ENCODE measurements at regions not wholly inside any gene's neighbourhood (a gene's known extent, or its start where the extent isn't known, plus 50 kb on each side); places are given as distances from the start of the nearest gene placed in this dataset.

DNA sequence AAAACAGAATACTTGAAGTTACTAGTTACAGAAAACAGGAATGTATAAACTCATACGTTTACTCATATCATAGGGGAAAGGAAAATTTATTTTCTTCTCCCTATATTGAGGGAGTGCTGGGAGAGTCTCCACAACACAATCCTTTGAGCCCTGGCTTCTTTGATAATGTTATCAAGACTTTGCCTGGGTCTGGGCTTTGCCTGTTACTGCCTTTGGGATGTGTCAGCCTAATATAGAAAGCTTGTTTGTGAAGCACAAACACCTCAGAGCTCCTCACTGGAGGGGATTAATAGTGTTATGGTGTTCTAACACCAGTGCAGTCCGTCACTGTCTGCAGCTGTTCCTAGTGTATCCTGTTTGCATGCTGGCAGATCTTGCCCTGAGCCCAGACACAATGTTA is 107.8 kb downstream of the VCY start:
- no peaks in the 10 kb centered on the region for H3F3A ChIP-seq (replicated peaks; ENCODE audit: low read depth)
- H3K27ac Mint-ChIP-seq, result no peak overlapping the region
- no peak overlapping the region for H2AFZ ChIP-seq
- H3K9me2 ChIP-seq (ENCODE audit: insufficient read depth), result no peaks in the 10 kb centered on the region
- peaks cover 41% of the 10 kb centered on the region for H3K36me3 Mint-ChIP-seq (ENCODE audit: low read depth)
- ATAC-seq (no peak), DNase-seq (ENCODE audit: low spot score) (no peak)
- H3K27me3 ChIP-seq (ENCODE audit: insufficient read depth), result no peaks in the 10 kb centered on the region
- no peak overlapping the region for H3K27ac ChIP-seq (ENCODE audit: low read depth)
- no peak overlapping the region for H3K4me2 ChIP-seq
- no peaks in the 10 kb centered on the region for H3K27me3 Mint-ChIP-seq (ENCODE audit: insufficient read depth, low read depth, poor library complexity)
- H4K20me1 ChIP-seq (replicated peaks; ENCODE audit: insufficient read depth), result no peaks in the 10 kb centered on the region
- TF ChIP-seq STAT1 (IDR thresholded peaks at IDR 0.05; ENCODE audit: unreplicated experiment) (no peak), EZH2phosphoT487 (IDR thresholded peaks at IDR 0.05; ENCODE audit: unreplicated experiment) (no peak), JUNB (IDR thresholded peaks at IDR 0.05; ENCODE audit: unreplicated experiment) (no peak), ZNF331 (CRISPR knock-in tag; IDR thresholded peaks at IDR 0.05; ENCODE audit: low read depth) (no peak), ZNF114 (CRISPR knock-in tag; IDR thresholded peaks at IDR 0.05) (no peak), EZH2 (IDR thresholded peaks at IDR 0.05; ENCODE audit: low read depth, unreplicated experiment) (no peak), POLR2AphosphoS5 (IDR thresholded peaks at IDR 0.05; ENCODE audit: low read depth) (no peak), CREB1 (CRISPR knock-in tag; IDR thresholded peaks at IDR 0.05; ENCODE audit: low read depth) (no peak), NANOG (IDR thresholded peaks at IDR 0.05; ENCODE audit: borderline replicate concordance) (no peak)
- TF ChIP-seq, protein P1, sequence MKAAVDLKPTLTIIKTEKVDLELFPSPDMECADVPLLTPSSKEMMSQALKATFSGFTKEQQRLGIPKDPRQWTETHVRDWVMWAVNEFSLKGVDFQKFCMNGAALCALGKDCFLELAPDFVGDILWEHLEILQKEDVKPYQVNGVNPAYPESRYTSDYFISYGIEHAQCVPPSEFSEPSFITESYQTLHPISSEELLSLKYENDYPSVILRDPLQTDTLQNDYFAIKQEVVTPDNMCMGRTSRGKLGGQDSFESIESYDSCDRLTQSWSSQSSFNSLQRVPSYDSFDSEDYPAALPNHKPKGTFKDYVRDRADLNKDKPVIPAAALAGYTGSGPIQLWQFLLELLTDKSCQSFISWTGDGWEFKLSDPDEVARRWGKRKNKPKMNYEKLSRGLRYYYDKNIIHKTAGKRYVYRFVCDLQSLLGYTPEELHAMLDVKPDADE (IDR thresholded peaks at IDR 0.05), result no peak
- TF ChIP-seq, protein P2, sequence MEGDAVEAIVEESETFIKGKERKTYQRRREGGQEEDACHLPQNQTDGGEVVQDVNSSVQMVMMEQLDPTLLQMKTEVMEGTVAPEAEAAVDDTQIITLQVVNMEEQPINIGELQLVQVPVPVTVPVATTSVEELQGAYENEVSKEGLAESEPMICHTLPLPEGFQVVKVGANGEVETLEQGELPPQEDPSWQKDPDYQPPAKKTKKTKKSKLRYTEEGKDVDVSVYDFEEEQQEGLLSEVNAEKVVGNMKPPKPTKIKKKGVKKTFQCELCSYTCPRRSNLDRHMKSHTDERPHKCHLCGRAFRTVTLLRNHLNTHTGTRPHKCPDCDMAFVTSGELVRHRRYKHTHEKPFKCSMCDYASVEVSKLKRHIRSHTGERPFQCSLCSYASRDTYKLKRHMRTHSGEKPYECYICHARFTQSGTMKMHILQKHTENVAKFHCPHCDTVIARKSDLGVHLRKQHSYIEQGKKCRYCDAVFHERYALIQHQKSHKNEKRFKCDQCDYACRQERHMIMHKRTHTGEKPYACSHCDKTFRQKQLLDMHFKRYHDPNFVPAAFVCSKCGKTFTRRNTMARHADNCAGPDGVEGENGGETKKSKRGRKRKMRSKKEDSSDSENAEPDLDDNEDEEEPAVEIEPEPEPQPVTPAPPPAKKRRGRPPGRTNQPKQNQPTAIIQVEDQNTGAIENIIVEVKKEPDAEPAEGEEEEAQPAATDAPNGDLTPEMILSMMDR (conservative IDR thresholded peaks at IDR 0.05; ENCODE audit: low read depth in 2 of 2), result no peak
- TF ChIP-seq, protein P3, sequence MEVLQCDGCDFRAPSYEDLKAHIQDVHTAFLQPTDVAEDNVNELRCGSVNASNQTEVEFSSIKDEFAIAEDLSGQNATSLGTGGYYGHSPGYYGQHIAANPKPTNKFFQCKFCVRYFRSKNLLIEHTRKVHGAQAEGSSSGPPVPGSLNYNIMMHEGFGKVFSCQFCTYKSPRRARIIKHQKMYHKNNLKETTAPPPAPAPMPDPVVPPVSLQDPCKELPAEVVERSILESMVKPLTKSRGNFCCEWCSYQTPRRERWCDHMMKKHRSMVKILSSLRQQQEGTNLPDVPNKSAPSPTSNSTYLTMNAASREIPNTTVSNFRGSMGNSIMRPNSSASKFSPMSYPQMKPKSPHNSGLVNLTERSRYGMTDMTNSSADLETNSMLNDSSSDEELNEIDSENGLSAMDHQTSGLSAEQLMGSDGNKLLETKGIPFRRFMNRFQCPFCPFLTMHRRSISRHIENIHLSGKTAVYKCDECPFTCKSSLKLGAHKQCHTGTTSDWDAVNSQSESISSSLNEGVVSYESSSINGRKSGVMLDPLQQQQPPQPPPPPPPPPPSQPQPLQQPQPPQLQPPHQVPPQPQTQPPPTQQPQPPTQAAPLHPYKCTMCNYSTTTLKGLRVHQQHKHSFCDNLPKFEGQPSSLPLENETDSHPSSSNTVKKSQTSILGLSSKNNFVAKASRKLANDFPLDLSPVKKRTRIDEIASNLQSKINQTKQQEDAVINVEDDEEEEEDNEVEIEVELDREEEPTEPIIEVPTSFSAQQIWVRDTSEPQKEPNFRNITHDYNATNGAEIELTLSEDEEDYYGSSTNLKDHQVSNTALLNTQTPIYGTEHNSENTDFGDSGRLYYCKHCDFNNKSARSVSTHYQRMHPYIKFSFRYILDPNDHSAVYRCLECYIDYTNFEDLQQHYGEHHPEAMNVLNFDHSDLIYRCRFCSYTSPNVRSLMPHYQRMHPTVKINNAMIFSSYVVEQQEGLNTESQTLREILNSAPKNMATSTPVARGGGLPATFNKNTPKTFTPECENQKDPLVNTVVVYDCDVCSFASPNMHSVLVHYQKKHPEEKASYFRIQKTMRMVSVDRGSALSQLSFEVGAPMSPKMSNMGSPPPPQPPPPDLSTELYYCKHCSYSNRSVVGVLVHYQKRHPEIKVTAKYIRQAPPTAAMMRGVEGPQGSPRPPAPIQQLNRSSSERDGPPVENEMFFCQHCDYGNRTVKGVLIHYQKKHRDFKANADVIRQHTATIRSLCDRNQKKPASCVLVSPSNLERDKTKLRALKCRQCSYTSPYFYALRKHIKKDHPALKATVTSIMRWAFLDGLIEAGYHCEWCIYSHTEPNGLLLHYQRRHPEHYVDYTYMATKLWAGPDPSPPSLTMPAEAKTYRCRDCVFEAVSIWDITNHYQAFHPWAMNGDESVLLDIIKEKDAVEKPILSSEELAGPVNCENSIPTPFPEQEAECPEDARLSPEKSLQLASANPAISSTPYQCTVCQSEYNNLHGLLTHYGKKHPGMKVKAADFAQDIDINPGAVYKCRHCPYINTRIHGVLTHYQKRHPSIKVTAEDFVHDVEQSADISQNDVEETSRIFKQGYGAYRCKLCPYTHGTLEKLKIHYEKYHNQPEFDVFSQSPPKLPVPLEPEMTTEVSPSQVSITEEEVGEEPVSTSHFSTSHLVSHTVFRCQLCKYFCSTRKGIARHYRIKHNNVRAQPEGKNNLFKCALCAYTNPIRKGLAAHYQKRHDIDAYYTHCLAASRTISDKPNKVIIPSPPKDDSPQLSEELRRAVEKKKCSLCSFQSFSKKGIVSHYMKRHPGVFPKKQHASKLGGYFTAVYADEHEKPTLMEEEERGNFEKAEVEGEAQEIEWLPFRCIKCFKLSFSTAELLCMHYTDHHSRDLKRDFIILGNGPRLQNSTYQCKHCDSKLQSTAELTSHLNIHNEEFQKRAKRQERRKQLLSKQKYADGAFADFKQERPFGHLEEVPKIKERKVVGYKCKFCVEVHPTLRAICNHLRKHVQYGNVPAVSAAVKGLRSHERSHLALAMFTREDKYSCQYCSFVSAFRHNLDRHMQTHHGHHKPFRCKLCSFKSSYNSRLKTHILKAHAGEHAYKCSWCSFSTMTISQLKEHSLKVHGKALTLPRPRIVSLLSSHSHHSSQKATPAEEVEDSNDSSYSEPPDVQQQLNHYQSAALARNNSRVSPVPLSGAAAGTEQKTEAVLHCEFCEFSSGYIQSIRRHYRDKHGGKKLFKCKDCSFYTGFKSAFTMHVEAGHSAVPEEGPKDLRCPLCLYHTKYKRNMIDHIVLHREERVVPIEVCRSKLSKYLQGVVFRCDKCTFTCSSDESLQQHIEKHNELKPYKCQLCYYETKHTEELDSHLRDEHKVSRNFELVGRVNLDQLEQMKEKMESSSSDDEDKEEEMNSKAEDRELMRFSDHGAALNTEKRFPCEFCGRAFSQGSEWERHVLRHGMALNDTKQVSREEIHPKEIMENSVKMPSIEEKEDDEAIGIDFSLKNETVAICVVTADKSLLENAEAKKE (CRISPR knock-in tag; IDR thresholded peaks at IDR 0.05), result no peak
- TF ChIP-seq, protein P4, sequence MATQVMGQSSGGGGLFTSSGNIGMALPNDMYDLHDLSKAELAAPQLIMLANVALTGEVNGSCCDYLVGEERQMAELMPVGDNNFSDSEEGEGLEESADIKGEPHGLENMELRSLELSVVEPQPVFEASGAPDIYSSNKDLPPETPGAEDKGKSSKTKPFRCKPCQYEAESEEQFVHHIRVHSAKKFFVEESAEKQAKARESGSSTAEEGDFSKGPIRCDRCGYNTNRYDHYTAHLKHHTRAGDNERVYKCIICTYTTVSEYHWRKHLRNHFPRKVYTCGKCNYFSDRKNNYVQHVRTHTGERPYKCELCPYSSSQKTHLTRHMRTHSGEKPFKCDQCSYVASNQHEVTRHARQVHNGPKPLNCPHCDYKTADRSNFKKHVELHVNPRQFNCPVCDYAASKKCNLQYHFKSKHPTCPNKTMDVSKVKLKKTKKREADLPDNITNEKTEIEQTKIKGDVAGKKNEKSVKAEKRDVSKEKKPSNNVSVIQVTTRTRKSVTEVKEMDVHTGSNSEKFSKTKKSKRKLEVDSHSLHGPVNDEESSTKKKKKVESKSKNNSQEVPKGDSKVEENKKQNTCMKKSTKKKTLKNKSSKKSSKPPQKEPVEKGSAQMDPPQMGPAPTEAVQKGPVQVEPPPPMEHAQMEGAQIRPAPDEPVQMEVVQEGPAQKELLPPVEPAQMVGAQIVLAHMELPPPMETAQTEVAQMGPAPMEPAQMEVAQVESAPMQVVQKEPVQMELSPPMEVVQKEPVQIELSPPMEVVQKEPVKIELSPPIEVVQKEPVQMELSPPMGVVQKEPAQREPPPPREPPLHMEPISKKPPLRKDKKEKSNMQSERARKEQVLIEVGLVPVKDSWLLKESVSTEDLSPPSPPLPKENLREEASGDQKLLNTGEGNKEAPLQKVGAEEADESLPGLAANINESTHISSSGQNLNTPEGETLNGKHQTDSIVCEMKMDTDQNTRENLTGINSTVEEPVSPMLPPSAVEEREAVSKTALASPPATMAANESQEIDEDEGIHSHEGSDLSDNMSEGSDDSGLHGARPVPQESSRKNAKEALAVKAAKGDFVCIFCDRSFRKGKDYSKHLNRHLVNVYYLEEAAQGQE (IDR thresholded peaks at IDR 0.05; ENCODE audit: unreplicated experiment), result no peak
- H3K4me1 Mint-ChIP-seq, result peaks cover 6% of the 10 kb centered on the region; the same call in 1 of the 3 replicates
- no peaks in the 10 kb centered on the region for H3K4me1 ChIP-seq (ENCODE audit: insufficient read depth)
- H3K36me3 ChIP-seq (ENCODE audit: insufficient read depth), result no peaks in the 10 kb centered on the region
- no peak overlapping the region for H3K4me3 ChIP-seq
- H3K4me3 Mint-ChIP-seq, result no peak overlapping the region
- no peaks in the 10 kb centered on the region; the same call in 2 of the 3 replicates for H3K9me3 Mint-ChIP-seq
- no peaks in the 10 kb centered on the region for H3K79me2 ChIP-seq (replicated peaks; ENCODE audit: insufficient read depth)

Data from GM23338 (cell line).